Neural cell (in vitro differentiated cells): ENCODE measurements at regions not wholly inside any gene's neighbourhood (a gene's known extent, or its start where the extent isn't known, plus 50 kb on each side); places are given as distances from the start of the nearest gene placed in this dataset.

Experiments
- TAF1 ChIP-seq: IDR thresholded peaks from 2 replicates; pipeline ENCODE4 v1.6.1; 2012; ENCODE audit warnings: low read depth
- TF ChIP-seq, protein P1 (sequence below): fragments of 450-650 bp; IDR thresholded peaks from 2 replicates; pipeline ENCODE4 v1.5.1; 2014; ENCODE audit warnings: antibody characterized with exemption, mild to moderate bottlenecking, moderate library complexity; ENCODE audit not compliant: poor library complexity, severe bottlenecking

DNA sequence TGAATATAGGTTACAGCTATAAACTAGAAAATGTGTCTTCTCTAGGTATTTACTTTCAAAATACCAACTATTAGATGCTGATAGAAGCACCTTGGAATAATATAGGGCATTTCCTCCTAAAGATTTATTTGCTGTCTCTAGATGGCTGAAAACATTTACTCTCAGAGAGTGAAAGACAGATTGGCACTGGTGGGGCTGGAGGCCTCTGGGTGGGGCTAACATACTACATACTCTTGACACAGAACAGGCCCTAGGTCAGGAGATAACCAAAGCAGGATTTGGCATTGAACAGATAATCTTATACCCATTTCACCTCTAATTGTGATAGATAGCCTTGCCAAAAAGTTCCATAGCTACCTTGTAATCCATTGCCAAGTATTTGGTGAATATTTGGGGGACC, 253.3 kb upstream of the TBC1D5 start:
- TF ChIP-seq, protein P1, sequence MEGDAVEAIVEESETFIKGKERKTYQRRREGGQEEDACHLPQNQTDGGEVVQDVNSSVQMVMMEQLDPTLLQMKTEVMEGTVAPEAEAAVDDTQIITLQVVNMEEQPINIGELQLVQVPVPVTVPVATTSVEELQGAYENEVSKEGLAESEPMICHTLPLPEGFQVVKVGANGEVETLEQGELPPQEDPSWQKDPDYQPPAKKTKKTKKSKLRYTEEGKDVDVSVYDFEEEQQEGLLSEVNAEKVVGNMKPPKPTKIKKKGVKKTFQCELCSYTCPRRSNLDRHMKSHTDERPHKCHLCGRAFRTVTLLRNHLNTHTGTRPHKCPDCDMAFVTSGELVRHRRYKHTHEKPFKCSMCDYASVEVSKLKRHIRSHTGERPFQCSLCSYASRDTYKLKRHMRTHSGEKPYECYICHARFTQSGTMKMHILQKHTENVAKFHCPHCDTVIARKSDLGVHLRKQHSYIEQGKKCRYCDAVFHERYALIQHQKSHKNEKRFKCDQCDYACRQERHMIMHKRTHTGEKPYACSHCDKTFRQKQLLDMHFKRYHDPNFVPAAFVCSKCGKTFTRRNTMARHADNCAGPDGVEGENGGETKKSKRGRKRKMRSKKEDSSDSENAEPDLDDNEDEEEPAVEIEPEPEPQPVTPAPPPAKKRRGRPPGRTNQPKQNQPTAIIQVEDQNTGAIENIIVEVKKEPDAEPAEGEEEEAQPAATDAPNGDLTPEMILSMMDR = no peak
- TF ChIP-seq TAF1 = no peak
